Astrocyte (in vitro differentiated cells and primary cell): ENCODE measurements at regions not wholly inside any gene's neighbourhood (a gene's known extent, or its start where the extent isn't known, plus 50 kb on each side); places are given as distances from the start of the nearest gene placed in this dataset.

Experiments used
- EZH2 ChIP-seq: IDR thresholded peaks from 2 replicates; pipeline ENCODE4 v1.6.1; 2012; ENCODE audit warnings: mild to moderate bottlenecking, low read length, inconsistent platforms; ENCODE audit not compliant: insufficient read depth
- TF ChIP-seq, protein P1 (sequence below): IDR thresholded peaks from 2 replicates; pipeline ENCODE4 v1.5.1; 2011; ENCODE audit warnings: low read depth, mild to moderate bottlenecking, inconsistent platforms, low read length, moderate library complexity; ENCODE audit not compliant: insufficient read depth

DNA sequence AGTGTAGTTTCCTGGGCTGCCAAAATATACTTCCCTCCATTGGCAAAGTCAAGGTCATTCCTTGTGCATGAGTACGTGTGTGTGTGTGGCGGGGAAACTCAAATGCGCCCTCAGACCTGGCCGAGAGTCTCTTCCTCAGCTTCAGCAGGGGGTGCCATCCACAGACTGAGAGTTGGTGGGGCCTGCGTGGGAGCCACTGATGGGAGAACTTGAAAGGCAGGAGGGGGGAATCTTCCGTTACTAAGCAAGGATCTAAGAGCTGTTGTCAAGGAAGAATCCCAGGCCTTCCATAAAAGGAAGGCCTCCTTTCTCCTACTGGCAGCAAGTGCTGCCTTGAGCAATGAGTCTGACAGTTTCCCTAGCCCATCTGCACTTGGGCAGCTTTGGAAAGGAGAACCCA, 274.9 kb downstream of the EMP1 start:
- TF ChIP-seq, protein P1, sequence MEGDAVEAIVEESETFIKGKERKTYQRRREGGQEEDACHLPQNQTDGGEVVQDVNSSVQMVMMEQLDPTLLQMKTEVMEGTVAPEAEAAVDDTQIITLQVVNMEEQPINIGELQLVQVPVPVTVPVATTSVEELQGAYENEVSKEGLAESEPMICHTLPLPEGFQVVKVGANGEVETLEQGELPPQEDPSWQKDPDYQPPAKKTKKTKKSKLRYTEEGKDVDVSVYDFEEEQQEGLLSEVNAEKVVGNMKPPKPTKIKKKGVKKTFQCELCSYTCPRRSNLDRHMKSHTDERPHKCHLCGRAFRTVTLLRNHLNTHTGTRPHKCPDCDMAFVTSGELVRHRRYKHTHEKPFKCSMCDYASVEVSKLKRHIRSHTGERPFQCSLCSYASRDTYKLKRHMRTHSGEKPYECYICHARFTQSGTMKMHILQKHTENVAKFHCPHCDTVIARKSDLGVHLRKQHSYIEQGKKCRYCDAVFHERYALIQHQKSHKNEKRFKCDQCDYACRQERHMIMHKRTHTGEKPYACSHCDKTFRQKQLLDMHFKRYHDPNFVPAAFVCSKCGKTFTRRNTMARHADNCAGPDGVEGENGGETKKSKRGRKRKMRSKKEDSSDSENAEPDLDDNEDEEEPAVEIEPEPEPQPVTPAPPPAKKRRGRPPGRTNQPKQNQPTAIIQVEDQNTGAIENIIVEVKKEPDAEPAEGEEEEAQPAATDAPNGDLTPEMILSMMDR: no peak
- no peak for TF ChIP-seq EZH2
